Mesenteric fat pad (tissue), 1 donor: ENCODE measurements at regions not wholly inside any gene's neighbourhood (a gene's known extent, or its start where the extent isn't known, plus 50 kb on each side); places are given as distances from the start of the nearest gene placed in this dataset.

Experiments
- DNase-seq: peaks from one replicate; pipeline ENCODE4 v3.0.0-alpha.2; 2020; ENCODE audit warnings: low spot score
- donor health status: DM: yes; HTN: yes; CAD: no.

DNA sequence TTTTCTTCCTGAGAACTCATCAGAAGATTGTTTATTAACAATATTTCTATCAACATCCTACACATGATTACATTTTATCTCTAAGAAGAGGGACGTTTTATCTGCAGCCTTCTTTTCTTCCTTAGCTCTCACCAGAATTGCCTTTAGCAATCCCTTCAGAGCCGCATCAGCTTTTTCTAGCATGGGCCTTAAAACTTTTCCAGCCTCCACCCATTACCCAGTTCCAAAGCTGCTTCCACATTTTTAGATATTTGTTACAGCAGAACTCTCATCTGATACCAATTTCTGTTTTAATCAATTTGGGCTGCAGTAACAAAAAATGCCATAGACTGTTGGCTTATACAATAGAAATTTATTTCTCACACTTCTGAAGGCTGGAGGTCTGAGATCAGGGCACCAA lies 281.5 kb downstream of the THBS2 start:
- DNase-seq = no peak

DNA sequence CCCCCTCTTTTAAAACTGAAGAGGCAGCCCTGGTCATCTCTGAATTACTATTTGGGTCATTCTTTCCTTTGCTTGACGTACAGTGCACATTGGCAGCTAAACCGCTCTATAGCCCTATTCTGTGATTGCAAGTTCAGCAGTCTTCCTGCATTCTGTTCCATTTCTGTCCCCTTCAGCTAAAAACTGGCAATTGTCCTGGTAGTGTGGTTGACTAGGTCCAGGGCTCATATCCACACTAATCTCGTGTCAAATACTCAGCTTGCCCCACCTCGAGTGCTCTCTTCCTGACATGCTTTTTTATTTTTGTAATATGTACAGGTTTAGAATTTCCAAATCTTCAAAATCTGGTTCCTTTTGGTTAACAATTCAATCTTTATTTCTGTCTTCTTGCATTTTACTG lies 282.1 kb downstream of the THBS2 start:
- DNase-seq = no peak

DNA sequence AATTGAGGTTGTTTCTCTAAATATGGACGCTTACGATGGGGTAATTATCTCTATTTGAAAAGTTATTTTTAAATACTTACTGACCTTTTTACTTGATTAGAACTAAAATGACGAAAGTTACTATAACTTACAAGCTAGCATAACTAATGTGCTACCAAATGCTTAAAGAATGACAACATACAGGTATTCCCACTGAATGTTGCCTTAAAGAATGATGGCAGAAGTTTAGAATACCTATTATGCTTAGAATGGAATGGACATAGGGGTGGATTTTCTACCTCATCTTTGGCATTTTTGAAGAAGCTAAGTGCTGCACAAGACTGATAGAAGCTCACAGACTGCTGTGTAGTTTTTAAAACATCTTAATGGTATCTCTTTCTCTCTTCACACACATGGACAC lies 284.8 kb downstream of the THBS2 start:
- no peak for DNase-seq

DNA sequence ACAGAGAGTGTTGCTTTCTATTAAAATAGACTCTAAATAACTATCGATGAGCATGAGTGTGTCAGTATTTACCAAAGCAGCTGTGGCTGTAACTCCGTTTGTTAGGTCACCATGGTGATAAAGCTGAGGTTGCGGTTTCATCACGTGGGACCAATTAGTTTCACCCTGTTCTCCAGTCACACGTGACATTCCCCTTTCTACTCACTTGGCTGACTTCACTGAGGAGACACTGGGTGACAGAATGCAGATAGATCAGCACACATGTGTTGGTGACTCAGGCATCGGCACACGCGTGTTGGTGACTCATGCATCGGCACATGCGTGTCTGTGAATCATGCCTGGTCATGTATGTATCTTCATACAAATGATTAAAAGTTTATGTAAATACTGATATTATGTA lies 285.4 kb downstream of the THBS2 start:
- DNase-seq = no peak

DNA sequence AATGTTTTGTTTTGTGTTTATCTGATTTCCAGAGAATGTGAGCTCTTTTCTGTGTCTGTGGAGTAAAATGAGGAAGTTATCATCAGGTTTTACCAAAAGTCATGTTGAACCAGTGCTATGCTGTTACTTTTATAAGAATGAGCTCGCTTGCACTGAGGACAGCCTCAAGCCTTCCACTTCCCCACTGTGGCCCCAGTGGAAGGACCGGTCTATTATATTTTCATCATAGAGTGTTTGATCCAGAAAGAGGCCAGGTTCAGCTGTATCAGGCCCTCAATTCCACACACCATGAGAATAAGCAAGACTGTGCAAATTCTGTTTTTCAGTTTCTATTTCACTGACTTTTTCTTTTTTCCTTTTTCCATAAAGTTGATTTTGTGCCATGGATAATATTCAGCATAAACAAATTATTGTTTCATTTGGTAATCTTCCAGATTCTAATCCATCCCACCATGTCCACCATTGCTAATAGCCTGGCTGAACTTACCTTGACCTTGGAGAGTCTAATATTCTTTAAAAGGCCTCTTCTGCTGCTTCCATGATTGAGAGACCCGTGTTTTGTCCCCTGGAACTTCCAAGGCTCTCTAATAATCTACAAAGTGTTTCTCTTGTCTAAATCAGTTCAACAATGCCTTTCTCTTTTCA lies 286.2 kb downstream of the THBS2 start:
- DNase-seq = no peak

DNA sequence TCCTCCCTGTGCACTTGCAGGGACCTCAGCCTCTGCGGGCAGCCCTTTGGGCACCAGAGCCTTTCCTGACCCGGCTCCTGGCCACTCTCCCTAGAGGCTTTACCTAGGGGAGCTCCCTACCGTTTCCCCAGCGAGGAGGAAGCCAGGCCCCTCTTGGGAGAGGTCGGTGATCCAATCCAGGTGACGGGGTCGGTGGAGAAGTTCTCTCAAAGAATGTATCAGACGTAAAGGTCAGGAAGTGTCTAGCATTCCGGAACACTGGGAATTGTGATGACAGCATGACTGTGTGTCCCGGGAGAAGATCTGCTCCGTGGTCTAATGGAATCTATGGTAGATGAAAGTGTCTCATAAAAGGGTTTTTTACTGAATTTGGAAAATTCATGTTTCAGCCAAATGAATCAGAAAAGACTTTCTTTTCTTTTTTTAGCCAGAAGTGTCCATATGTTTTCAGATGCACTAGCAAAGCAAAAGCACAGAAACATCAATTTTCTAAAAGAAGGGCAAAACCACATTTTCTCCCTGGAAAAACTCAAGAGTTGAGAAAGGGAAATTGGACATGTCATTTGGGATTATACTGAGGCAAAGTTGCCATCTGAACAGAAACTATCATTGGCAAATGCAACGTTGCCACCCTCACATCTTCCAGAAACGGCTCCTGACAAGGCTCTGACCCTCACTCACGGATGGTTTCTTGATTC lies 289.4 kb downstream of the THBS2 start:
- DNase-seq = no peak

DNA sequence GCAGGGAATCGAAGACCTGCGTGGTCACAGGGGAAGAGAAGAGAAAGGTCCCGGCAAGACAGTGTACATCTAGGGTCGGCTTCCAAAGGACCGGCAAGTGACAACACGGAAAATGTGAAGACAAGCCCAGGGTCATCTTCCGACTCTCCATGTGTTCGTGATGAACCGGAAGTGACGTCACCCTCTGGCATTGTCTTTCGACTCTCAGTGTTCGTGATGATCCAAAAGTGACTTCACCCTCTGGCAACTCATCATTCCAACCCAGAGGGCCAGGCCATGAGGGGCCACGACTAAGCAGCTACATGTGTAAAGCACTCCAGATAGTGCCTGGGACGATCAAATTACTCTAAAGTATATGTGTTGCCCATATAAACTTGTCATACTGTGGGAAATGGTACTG lies 290.8 kb downstream of the THBS2 start:
- no peak for DNase-seq

DNA sequence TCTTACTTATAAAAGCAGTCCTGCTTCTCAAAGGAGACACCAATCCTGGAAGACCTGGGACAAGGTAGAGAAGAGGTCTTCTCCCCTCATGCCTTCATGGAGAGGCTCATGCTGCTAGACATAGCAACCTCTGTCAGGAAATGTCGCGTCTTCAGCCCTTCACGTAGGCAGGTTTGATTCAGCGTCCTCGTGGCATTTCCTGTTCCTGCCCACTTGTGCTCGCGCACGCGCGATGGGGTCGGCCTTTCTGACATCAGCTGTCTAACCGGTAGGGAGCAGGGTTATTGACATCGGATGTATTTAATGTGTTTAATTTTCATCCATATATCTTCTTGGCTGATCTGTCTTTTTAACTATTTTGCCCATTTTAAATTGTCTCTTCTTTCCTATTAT lies 292.4 kb downstream of the THBS2 start:
- DNase-seq = no peak

DNA sequence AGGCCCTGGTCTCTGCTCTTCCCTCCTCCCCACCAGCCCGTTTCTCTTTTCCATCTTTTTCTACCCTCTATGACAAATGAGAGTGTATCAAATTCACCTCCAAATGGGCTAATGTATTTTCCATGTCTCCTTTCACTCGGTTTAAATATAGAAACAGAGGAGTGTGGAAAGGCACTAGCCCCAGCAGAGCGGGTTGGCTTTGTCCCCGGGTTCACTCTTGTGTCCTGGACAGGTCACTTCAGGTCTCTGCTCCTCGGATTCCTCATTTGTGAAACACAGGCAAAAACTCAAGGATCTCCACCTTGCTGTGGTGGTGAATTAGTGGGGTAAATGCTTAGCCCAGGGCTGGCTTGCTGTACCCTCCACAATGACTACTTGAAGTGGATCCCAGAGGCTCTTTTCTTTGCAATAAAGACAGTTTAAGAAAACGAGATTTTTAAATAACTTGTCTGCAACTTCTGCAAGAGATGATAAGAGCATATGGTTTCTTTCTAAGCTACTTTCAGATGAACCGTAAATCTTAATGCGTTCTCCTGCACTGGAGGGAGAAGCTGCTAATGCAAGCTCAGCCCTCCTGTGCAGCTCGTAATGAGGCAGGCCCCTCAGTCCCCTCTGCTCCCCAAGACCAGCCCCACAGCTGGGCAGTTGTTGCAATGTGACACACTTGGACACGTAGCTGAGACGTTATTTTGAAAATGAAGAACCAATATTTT lies 292.9 kb downstream of the THBS2 start:
- DNase-seq = no peak

DNA sequence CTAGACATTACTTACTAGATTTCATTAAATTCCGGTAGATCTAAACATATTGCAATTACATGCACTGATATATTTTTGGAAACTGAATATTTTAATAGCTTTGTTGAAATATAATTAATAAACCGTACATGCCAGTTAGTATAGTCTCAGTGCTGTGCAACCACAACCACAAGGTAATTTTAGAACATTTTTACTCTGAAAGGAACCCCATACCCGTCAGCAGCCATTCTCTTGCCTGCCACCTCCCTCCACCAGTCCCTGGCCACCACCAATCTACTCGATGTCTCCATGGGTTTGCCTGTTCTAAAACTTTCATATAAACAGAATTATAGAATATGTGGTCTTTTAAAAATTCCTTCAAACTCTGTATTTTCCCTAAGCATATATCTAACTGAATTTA lies 293.9 kb downstream of the THBS2 start:
- DNase-seq = no peak

DNA sequence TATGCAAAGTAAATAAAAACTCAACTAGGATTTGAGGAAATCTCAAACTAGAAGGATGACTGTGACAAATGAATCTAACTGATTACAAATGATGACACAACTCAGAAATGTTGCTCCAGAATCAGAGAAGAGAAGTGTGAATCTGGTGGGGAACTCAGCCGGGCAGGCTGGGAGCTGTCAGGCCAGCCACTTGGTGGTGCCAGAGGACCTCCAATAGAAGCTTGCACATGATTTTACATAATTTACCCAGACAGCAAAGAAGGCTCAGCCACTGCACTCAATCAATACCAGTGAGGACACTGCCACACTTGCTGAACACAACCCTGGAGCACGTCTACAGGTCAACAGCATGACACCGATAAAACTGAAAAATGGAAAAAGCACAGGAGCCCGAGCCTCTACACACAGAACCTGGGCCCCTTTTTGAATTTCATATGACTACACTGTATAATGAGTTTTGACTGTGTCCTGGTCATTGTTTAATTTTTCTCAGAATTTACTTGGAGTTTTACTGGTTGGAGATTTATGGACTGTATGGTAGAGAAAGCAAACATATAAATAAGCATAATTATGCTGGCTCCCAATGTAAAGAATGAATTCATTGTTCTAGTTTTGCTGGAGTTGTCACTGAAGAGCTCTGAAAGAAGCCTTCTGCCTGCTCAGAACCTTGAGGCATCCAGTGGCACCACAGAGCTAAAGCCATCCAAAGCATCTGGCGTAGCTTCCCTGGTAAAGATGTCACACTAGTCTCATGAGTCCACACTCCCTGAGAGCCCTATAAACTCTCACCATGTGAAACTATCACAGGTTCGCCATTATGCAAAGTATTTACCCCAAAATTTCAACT lies 296.5 kb downstream of the THBS2 start:
- DNase-seq = no peak

DNA sequence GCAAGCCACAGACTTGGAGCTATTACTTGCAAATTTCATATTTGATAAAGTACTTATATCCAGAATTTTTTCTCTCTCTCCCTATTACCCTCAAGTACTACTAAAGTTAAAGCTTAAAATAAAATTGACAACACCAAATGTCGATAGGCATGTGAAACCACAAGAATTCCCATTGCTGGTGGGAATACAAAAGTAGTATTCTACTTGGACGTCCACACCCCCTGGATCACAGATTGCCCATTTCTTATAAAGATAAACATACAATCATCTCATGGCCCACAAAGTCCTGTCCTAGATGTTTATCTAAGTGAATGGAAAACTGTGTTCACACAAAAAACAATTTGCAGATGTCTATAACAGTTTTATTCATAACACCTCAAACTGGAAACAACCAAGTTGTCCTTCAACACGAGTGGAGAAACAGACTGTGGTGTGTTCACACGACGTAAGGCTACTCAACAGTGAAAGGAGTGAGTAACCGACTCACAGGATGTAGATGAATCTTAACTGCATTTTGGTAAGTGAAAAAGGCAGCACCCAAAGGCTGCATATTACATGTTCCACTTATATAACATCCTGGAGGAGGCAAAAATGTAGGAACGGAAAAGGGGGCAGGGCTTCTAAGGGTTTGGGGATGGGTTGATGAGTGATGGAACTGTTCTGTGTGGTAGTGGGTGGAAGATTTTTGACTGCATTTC lies 297.4 kb downstream of the THBS2 start:
- no peak for DNase-seq

DNA sequence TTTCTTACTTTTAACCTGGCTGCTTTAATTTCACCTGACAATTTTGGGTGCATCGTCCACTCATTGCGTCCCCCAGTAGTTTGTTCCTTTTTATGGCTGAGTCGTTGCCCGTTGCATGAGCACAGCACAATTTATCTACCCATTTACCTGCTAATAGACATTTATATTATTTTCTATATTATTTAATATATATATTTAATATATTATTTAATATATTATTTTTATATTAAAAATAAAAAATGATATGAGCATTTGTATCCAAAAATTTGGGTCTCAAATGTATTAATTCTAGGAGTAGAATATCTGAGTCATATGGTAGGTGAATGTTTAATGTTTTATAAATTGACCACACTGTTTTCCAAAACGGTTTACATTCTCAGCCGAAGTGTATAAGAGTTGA lies 300.2 kb downstream of the THBS2 start:
- DNase-seq = no peak

DNA sequence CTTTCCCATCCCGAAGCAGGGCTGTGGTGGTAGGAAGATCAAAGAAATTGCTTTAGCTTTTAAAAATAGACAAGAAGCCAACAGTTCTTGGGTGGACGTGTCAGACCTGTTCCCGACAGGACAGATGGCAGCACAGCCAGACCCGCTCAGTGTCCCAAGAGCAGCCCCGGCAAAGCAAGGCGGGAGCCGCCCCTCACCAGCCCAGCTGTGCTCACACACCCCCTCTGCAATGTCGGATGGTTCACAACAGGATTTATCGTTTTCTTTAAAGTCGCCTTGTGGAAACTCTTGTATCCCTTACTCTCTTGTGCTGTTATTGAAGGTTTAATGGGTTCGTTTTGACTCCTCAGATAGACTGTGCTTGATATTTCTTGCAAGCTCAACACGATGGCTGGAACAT lies 302.4 kb downstream of the THBS2 start:
- DNase-seq = no peak

DNA sequence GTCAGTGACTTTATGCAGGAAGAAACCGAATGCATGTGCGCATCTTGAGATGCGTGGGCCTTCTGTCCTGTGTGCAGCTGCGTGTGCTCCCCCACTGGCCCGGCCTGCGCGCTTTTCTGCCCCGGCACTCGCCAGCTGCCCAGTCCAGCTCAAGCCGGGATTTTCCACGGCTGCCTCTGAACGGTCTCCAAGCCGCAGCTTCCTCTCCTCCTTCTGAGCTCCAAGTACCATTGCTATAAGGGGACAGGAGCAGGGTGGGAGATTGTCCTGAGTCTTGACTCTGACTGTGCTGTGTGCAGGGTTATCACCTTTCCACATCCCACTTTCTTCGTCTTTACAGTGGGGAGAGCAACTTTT lies 302.8 kb downstream of the THBS2 start:
- DNase-seq = no peak

DNA sequence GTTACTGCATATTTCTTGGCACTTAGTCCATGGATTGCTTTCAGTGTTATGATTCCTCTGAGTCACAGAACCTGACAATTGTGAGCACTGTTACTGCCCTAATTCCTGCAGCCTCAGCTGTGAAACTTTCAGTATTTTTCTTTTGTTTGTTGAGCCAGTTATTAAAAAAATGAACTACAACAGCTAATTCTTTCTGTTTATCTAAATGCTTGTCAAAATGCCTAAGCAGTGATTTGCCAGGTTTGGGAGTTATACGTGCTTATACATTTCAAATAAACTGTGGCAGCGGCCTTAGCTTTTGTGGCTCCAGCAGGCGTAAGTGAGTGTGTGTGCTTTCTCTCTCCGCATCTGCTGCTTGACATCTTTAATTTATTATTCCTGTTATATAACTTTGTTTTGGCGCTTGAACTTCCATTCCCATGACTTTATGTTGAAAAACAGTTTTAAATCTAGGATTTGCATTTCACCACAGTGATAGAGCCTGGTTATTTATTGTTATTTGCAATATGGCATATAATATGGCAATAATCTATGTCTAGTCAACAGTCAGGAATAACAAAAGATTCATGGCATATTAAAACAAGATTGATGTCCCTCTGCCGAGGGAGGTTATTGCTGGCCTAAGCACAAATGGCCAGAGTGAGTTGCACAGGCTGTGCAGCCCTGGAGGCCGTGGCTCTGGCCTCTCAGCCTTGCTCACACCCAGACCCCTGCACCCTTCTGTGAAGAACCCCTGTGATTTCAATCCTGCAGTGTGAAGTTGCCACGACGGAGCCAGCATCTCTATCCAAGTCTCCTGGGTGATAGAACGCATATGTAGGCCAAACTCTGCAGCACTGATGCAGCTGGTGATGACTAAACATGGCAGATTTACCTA lies 303.4 kb downstream of the THBS2 start:
- DNase-seq = no peak

DNA sequence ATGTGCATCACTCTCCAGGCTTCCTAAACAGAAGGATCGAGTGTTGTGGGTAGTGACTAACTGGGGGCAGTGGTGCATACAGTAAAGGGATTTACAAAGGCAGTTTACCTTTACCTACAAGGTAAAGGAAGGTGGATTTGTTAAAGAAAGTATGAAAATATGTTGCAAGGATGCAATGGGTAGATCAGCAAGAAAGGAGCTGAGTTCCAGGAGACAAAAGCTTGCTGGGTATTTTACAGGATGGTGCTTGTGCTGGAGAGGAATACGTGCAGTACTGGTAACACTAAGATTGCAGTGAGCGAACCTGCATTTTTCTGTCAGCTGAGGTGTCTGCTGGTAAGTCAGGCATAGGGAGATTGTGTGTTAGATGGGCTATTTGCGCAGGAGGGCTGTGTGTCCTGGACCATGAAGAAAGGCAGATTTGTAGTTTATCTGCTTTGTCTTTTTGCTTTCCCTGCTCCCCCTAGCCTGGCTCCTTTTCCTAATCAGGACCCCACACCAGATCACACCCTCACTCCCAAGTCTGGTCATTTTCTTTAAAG lies 304.6 kb downstream of the THBS2 start:
- no peak for DNase-seq

DNA sequence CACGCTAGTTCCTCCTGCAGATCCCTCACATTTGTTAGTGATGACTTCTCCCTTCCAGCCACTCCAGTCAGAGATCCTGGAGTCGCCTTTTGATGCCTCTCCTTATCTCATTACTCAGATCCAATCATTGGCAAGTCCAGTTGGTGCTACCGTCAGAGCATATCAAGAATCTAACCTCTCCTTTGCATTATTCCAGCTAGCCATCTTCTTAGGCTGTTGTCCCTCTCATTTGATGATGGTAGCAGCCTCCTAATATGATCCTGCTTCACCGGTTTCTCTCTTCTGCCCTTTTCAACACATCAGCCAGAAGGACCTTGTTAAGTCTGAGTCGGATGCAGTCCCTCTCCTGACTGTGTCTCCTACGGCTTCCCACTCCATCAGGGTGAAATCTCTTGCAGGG lies 305.6 kb downstream of the THBS2 start:
- DNase-seq = no peak

DNA sequence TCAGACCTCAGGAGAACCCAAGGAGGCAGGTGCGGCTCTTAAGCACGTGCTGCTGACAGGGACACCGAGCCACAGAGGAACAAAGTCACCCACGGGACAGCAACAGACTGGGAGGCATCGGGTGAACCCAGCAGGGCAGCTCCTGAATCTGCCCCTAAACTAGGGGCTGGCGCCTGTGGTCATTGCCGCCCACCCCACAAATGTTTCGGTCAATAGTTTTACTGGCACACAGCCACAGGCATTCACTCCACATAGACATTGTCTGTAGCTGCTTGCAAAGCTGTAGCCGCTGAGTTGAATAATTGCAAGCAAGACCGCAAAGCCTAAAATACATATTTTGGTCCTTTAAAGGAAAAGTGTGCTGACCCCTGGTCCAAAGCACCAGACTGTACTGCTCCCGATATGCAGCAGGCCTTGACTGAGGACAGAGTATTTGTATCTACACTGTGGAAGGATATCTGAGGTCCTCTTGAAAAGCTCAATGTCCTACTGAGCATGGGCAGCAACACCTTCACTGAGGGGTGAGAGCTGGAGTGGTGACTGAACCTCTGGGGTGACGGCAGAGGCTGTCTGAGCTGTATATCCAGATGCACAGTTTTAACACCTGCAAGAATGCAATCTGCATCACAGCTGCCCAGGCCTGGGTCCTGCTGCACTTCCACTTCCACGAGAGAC lies 310.3 kb downstream of the THBS2 start:
- DNase-seq = no peak
